K562 (cell line): ENCODE measurements at regions not wholly inside any gene's neighbourhood (a gene's known extent, or its start where the extent isn't known, plus 50 kb on each side); places are given as distances from the start of the nearest gene placed in this dataset.
A peak's percentile ranks its signal among the peaks of the same experiment; 100 is the strongest.

Experiments
- BHLHE40 ChIP-seq: IDR thresholded peaks from 2 replicates; pipeline ENCODE4 v1.6.1; 2011; ENCODE audit warnings: low read length, improper control_type of control experiment
- C11orf30 ChIP-seq: fragments of 450-650 bp; IDR thresholded peaks from 2 replicates; pipeline ENCODE4 v1.6.1; 2016; ENCODE audit warnings: low read depth, mild to moderate bottlenecking
- CBFA2T2 ChIP-seq: fragments of 450-650 bp; conservative IDR thresholded peaks from 2 replicates; pipeline ENCODE4 v1.6.1; 2017; ENCODE audit warnings: mild to moderate bottlenecking
- CBFA2T3 ChIP-seq: fragments of 450-650 bp; IDR thresholded peaks from 2 replicates; pipeline ENCODE4 v1.6.1; 2017
- CEBPB ChIP-seq: fragments of 450-650 bp; IDR thresholded peaks from 2 replicates; pipeline ENCODE4 v1.6.1; 2016; ENCODE audit warnings: missing genetic modification characterization, missing compliant biosample characterization
- COPS2 ChIP-seq: fragments of 450-650 bp; conservative IDR thresholded peaks from 2 replicates; pipeline ENCODE4 v1.6.1; 2016; ENCODE audit warnings: mild to moderate bottlenecking, moderate library complexity
- FOXA3 ChIP-seq, 2 experiments: fragments of 450-650 bp in 1 of 2; sonication (generic) in 1 of 2; formaldehyde crosslinking; IDR thresholded peaks in 1 of 2; conservative IDR thresholded peaks in 1 of 2; 2 replicates each; pipeline versions ENCODE4 v1.4.0 to v1.8.0; 2020 to 2022; ENCODE audit warnings: mild to moderate bottlenecking in 2 of 2, missing genetic modification reagents in 1 of 2
- HCFC1 ChIP-seq: IDR thresholded peaks from 2 replicates; pipeline ENCODE4 v1.6.1; 2012; ENCODE audit warnings: low read depth, low read length, improper control_type of control experiment
- HDAC2 ChIP-seq: fragments of 450-650 bp; IDR thresholded peaks from 2 replicates; pipeline ENCODE4 v1.6.1; 2016; ENCODE audit warnings: mild to moderate bottlenecking
- HMGN3 ChIP-seq: IDR thresholded peaks from 2 replicates; pipeline ENCODE4 v1.6.1; 2011; ENCODE audit warnings: borderline replicate concordance, low read depth, mild to moderate bottlenecking, mixed read lengths, low read length; ENCODE audit not compliant: insufficient read length; ENCODE audit errors: extremely low read depth
- HOXB6 ChIP-seq: fragments of 250-450 bp; sonication (Bioruptor Pico); IDR thresholded peaks from 2 replicates; pipeline ENCODE4 v1.5.1; 2022; ENCODE audit warnings: mild to moderate bottlenecking, borderline replicate concordance
- KAT8 ChIP-seq: fragments of 450-650 bp; IDR thresholded peaks from 2 replicates; pipeline ENCODE4 v1.6.1; 2016; ENCODE audit warnings: low read depth, mild to moderate bottlenecking
- KDM5B ChIP-seq: fragments of 200-600 bp; sonication (generic); IDR thresholded peaks from 2 replicates; pipeline ENCODE4 v1.6.1; 2012; ENCODE audit warnings: low read depth, mild to moderate bottlenecking, moderate library complexity, low read length, control low read depth, inconsistent platforms; ENCODE audit not compliant: insufficient replicate concordance
- NFRKB ChIP-seq: fragments of 450-650 bp; IDR thresholded peaks from 2 replicates; pipeline ENCODE4 v1.6.1; 2016; ENCODE audit warnings: low read depth
- PCBP1 ChIP-seq: fragments of 200-400 bp; formaldehyde crosslinking; IDR thresholded peaks from 2 replicates; pipeline ENCODE4 v1.6.1; 2018; ENCODE audit warnings: mild to moderate bottlenecking, low read depth, low read length; ENCODE audit not compliant: poor library complexity, severe bottlenecking
- PHTF2 ChIP-seq: fragments of 250-450 bp; sonication (Bioruptor Pico); IDR thresholded peaks from 2 replicates; pipeline ENCODE4 v1.5.0; 2021; ENCODE audit warnings: mild to moderate bottlenecking
- RB1 ChIP-seq: fragments of 450-650 bp; IDR thresholded peaks from 2 replicates; pipeline ENCODE4 v1.6.1; 2017; ENCODE audit warnings: low read depth, mild to moderate bottlenecking
- SETDB1 ChIP-seq: IDR thresholded peaks from one replicate; pipeline ENCODE4 v1.6.1; 2012; ENCODE audit warnings: low read length, control low read depth, inconsistent platforms
- SMAD3 ChIP-seq: fragments of 450-650 bp; formaldehyde crosslinking; conservative IDR thresholded peaks from 2 replicates; pipeline ENCODE4 v1.4.0; 2020; ENCODE audit warnings: mild to moderate bottlenecking
- TOE1 ChIP-seq, 2 experiments: fragments of 450-650 bp in 1 of 2; sonication (generic) in 1 of 2; formaldehyde crosslinking in 1 of 2; IDR thresholded peaks; 2 replicates each; pipeline versions ENCODE4 v1.7.1 to v1.8.0; 2016 to 2022; ENCODE audit warnings: borderline replicate concordance in 2 of 2, mild to moderate bottlenecking in 2 of 2, antibody characterized with exemption in 1 of 2, inconsistent platforms in 1 of 2, low read depth in 1 of 2, missing genetic modification reagents in 1 of 2, moderate library complexity in 1 of 2
- ZNF217 ChIP-seq: sonication (generic); formaldehyde crosslinking; IDR thresholded peaks from 2 replicates; pipeline ENCODE4 v1.8.0; 2022; ENCODE audit warnings: mild to moderate bottlenecking, missing genetic modification reagents
- ZNF584 ChIP-seq: fragments of 200-800 bp; sonication (Bioruptor generic); IDR thresholded peaks from 2 replicates; pipeline ENCODE4 v1.6.1; 2016; ENCODE audit warnings: low read depth, mild to moderate bottlenecking, missing genetic modification characterization, missing compliant biosample characterization
- TF ChIP-seq, protein P1 (sequence below): fragments of 450-650 bp; conservative IDR thresholded peaks from 2 replicates; pipeline ENCODE4 v1.6.1; 2016; ENCODE audit warnings: missing genetic modification characterization, low read depth, mild to moderate bottlenecking, control low read depth, missing compliant biosample characterization
- TF ChIP-seq, protein P2 (sequence below): fragments of 450-650 bp; formaldehyde crosslinking; IDR thresholded peaks from 2 replicates; pipeline ENCODE4 v1.4.0; 2020; ENCODE audit warnings: mild to moderate bottlenecking, moderate library complexity
- TF ChIP-seq, protein P3 (sequence below): fragments of 250-450 bp; sonication (Bioruptor Pico); IDR thresholded peaks from 2 replicates; pipeline ENCODE4 v1.8.0; 2022; ENCODE audit warnings: inconsistent platforms

DNA sequence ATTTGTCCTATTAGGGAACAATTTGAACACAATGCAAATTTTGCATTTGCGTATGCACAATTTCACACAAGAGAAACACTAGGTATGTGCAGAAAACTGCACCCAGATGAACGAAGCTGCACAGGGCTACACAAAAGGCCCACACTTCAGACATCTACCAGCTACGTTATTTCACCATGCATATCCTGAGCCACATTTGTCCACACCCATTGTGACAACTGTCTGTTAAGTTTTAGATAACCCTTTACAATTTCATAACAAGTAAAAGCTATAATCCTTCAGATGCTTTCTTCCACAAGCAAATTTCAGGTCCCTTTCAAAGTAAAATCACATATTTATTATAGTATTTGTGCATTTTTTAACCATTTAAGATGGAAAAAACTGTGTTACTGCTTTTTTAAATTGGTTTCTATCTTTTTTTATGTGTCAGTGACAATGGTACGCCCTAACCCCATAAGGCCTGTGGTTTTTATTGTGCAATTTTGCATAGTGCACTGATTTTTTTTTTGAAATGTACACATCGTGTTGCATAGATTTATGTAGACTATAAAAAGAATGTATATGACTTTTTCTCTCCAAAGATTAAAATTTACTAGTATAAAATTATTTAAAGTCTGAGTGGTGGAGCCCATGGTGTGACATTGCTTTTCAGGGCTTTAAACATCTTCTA, 87.8 kb upstream of the BTG1 start (continued):
- TF ChIP-seq, protein P1, sequence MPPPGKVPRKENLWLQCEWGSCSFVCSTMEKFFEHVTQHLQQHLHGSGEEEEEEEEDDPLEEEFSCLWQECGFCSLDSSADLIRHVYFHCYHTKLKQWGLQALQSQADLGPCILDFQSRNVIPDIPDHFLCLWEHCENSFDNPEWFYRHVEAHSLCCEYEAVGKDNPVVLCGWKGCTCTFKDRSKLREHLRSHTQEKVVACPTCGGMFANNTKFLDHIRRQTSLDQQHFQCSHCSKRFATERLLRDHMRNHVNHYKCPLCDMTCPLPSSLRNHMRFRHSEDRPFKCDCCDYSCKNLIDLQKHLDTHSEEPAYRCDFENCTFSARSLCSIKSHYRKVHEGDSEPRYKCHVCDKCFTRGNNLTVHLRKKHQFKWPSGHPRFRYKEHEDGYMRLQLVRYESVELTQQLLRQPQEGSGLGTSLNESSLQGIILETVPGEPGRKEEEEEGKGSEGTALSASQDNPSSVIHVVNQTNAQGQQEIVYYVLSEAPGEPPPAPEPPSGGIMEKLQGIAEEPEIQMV (tag) = no peak
- TF ChIP-seq SMAD3 (CRISPR knock-in tag) = no peak
- TF ChIP-seq PCBP1 = no peak
- TF ChIP-seq PHTF2 (CRISPR knock-in tag) = no peak
- TF ChIP-seq TOE1 (IDR thresholded peaks at IDR 0.05; ENCODE audit: borderline replicate concordance) = no peak
- TF ChIP-seq TOE1 (CRISPR knock-in tag; IDR thresholded peaks at IDR 0.05; ENCODE audit: borderline replicate concordance, low read depth) = no peak
- no peak for TF ChIP-seq RB1
- TF ChIP-seq ZNF217 (CRISPR knock-in tag) = no peak
- TF ChIP-seq CBFA2T3 = peak; percentile 66
- TF ChIP-seq FOXA3 (CRISPR knock-in tag; conservative IDR thresholded peaks at IDR 0.05 in 1 of 2, IDR thresholded peaks at IDR 0.05 in 1 of 2) = peak in 1 of 2 experiments; percentile 38; a peak in 2 of 4 replicates
- no peak for TF ChIP-seq HMGN3
- TF ChIP-seq C11orf30 = no peak
- no peak for TF ChIP-seq KDM5B
- no peak for TF ChIP-seq ZNF584
- TF ChIP-seq HCFC1 = no peak
- TF ChIP-seq, protein P2, sequence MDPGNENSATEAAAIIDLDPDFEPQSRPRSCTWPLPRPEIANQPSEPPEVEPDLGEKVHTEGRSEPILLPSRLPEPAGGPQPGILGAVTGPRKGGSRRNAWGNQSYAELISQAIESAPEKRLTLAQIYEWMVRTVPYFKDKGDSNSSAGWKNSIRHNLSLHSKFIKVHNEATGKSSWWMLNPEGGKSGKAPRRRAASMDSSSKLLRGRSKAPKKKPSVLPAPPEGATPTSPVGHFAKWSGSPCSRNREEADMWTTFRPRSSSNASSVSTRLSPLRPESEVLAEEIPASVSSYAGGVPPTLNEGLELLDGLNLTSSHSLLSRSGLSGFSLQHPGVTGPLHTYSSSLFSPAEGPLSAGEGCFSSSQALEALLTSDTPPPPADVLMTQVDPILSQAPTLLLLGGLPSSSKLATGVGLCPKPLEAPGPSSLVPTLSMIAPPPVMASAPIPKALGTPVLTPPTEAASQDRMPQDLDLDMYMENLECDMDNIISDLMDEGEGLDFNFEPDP = no peak
- no peak for TF ChIP-seq KAT8
- TF ChIP-seq HOXB6 (CRISPR knock-in tag) = no peak
- TF ChIP-seq, protein P3, sequence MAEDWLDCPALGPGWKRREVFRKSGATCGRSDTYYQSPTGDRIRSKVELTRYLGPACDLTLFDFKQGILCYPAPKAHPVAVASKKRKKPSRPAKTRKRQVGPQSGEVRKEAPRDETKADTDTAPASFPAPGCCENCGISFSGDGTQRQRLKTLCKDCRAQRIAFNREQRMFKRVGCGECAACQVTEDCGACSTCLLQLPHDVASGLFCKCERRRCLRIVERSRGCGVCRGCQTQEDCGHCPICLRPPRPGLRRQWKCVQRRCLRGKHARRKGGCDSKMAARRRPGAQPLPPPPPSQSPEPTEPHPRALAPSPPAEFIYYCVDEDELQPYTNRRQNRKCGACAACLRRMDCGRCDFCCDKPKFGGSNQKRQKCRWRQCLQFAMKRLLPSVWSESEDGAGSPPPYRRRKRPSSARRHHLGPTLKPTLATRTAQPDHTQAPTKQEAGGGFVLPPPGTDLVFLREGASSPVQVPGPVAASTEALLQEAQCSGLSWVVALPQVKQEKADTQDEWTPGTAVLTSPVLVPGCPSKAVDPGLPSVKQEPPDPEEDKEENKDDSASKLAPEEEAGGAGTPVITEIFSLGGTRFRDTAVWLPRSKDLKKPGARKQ (CRISPR knock-in tag) = no peak
- peak; percentile 53; the same call in 1 of the 2 replicates for TF ChIP-seq HDAC2
- no peak for TF ChIP-seq SETDB1
- TF ChIP-seq COPS2 = no peak
- no peak for TF ChIP-seq NFRKB
- TF ChIP-seq CBFA2T2 = 0 out of 2 replicates have a peak, but pooled peaks have one; percentile 23
- peak; percentile 94 for TF ChIP-seq CEBPB
- TF ChIP-seq BHLHE40 = no peak
